CD8-positive, alpha-beta memory T cell (primary cell): ENCODE measurements at regions not wholly inside any gene's neighbourhood (a gene's known extent, or its start where the extent isn't known, plus 50 kb on each side); places are given as distances from the start of the nearest gene placed in this dataset.

Experiments used
- CTCF ChIA-PET: fragments of 350-600 bp; sonication (Branson Sonifier 250); formaldehyde crosslinking; loops from one replicate; lab custom pipeline; 2021; ENCODE audit warnings: antibody characterized with exemption; lab: Charles Lee
- POLR2A ChIA-PET: fragments of 350-600 bp; sonication (Branson Sonifier 250); formaldehyde crosslinking; loops from one replicate; lab custom pipeline; 2021; ENCODE audit warnings: antibody characterized with exemption; lab: Charles Lee
- DNase-seq, 5 donors: peaks; one replicate each; pipeline versions ENCODE4 v3.0.0 to v3.0.0-alpha.2; 2020 to 2022; ENCODE audit warnings: mixed read lengths in 1 of 5
- H3K27ac ChIP-seq: one replicate; pipeline ENCODE4 v1.7.0; 2013; ENCODE audit warnings: low read depth, mild to moderate bottlenecking, low read length, moderate library complexity
- H3K27me3 ChIP-seq: 2 replicates; pipeline ENCODE4 v1.7.0; 2013; ENCODE audit warnings: low read length, mild to moderate bottlenecking; ENCODE audit not compliant: insufficient read depth, poor library complexity, severe bottlenecking
- H3K36me3 ChIP-seq: 2 replicates; pipeline ENCODE4 v1.7.0; 2013; ENCODE audit warnings: mild to moderate bottlenecking, low read length, moderate library complexity; ENCODE audit not compliant: insufficient read depth
- H3K4me1 ChIP-seq: 2 replicates; pipeline ENCODE4 v1.7.0; 2013; ENCODE audit warnings: mild to moderate bottlenecking, low read length, moderate library complexity; ENCODE audit not compliant: insufficient read depth
- H3K4me3 ChIP-seq: 2 replicates; pipeline ENCODE4 v1.7.0; 2013; ENCODE audit warnings: mild to moderate bottlenecking, low read length
- H3K9me3 ChIP-seq: 2 replicates; pipeline ENCODE4 v1.7.0; 2013; ENCODE audit warnings: mild to moderate bottlenecking, low read length
- H3K27ac Mint-ChIP-seq, 8 donors: one replicate each; pipeline ENCODE4 v1.8.0; 2020 to 2021; ENCODE audit warnings: mixed read lengths in 8 of 8, mild to moderate bottlenecking in 6 of 8, inconsistent platforms in 3 of 8, moderate library complexity in 3 of 8
- H3K27me3 Mint-ChIP-seq, 2 donors: one replicate each; pipeline ENCODE4 v1.8.0; 2020 to 2021; ENCODE audit warnings: mixed read lengths in 2 of 2, mild to moderate bottlenecking in 1 of 2, moderate library complexity in 1 of 2
- H3K36me3 Mint-ChIP-seq, 3 donors: one replicate each; pipeline ENCODE4 v1.8.0; 2020 to 2021; ENCODE audit warnings: mixed read lengths in 3 of 3, inconsistent platforms in 1 of 3, mild to moderate bottlenecking in 1 of 3
- H3K4me1 Mint-ChIP-seq, 3 donors: one replicate each; pipeline ENCODE4 v1.8.0; 2020 to 2021; ENCODE audit warnings: mixed read lengths in 3 of 3, inconsistent platforms in 1 of 3, mild to moderate bottlenecking in 1 of 3
- H3K4me3 Mint-ChIP-seq, 7 donors: one replicate each; pipeline ENCODE4 v1.8.0; 2020 to 2021; ENCODE audit warnings: mixed read lengths in 7 of 7, mild to moderate bottlenecking in 6 of 7, moderate library complexity in 4 of 7, inconsistent platforms in 2 of 7
- H3K9me3 Mint-ChIP-seq, 5 donors: one replicate each; pipeline ENCODE4 v1.8.0; 2020 to 2022; ENCODE audit warnings: mixed read lengths in 5 of 5, mild to moderate bottlenecking in 3 of 5, moderate library complexity in 2 of 5, inconsistent platforms in 1 of 5

DNA sequence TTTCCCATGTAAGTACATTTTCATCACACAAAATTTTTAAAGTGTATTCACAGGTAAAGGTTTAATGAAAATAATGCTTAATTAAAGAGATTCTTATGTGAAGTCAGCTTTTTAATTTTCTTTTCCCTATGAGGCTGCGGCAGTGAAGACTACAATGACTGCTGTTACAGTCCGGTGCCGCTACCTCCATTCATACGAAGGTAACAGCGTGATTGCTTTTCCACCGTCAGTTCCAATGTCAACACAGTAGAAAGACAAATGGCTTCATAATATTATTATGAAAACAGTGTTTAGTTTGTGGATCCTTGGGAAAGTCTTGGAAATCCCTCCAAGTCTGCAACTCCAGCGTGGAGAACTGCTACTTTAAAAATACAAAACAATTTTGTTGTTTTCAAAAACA lies 254.9 kb upstream of the NRIP1 start:
- Mint-ChIP-seq H3K27ac (no peak overlapping the region), H3K4me3 (no peak overlapping the region), H3K36me3 (no peaks in the 10 kb centered on the region), H3K4me1 (no peaks in the 10 kb centered on the region), H3K27me3 (peaks cover 0 to 24% of the 10 kb centered on the region in 2 donors), H3K9me3 (peaks cover 0 to 8% (median 0%) of the 10 kb centered on the region in 5 donors)
- CTCF ChIA-PET, result no interaction called here
- Histone ChIP-seq H3K27me3 (no peaks in the 10 kb centered on the region), H3K36me3 (no peaks in the 10 kb centered on the region), H3K4me3 (no peak overlapping the region), H3K4me1 (no peaks in the 10 kb centered on the region), H3K27ac (no peak overlapping the region), H3K9me3 (no peaks in the 10 kb centered on the region)
- POLR2A ChIA-PET, result no interaction called here
- DNase-seq, result no peak

DNA sequence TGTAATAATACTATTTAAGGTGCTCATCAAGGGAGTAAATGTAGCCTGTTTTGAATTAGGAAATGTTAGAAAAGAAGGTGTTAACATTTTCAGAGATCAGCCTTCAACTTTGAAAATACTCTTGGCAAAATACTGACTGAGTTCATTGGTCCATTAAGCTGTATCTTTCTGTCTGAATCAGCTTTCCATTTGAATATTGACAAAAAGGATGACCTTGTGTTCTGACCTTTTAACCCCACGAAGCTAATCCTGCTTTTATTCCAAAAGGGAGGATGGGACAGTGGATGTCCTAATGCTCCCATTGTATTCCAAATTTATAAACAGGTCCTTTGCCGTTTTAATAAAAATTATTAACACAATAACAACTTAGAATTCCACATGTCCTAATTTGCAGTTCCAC lies 259.7 kb upstream of the NRIP1 start:
- Mint-ChIP-seq H3K27ac (no peak overlapping the region), H3K9me3 (peaks cover 0 to 4% (median 0%) of the 10 kb centered on the region in 5 donors), H3K4me1 (no peaks in the 10 kb centered on the region), H3K36me3 (no peaks in the 10 kb centered on the region), H3K4me3 (no peak overlapping the region), H3K27me3 (peaks cover 0 to 17% of the 10 kb centered on the region in 2 donors)
- CTCF ChIA-PET, result no interaction called here
- H3K36me3 ChIP-seq, result no peaks in the 10 kb centered on the region
- H3K9me3 ChIP-seq, result no peaks in the 10 kb centered on the region
- H3K4me1 ChIP-seq, result no peaks in the 10 kb centered on the region
- no peak overlapping the region for H3K4me3 ChIP-seq
- H3K27ac ChIP-seq, result no peak overlapping the region
- no peak for DNase-seq
- POLR2A ChIA-PET, result no interaction called here
- no peaks in the 10 kb centered on the region for H3K27me3 ChIP-seq

DNA sequence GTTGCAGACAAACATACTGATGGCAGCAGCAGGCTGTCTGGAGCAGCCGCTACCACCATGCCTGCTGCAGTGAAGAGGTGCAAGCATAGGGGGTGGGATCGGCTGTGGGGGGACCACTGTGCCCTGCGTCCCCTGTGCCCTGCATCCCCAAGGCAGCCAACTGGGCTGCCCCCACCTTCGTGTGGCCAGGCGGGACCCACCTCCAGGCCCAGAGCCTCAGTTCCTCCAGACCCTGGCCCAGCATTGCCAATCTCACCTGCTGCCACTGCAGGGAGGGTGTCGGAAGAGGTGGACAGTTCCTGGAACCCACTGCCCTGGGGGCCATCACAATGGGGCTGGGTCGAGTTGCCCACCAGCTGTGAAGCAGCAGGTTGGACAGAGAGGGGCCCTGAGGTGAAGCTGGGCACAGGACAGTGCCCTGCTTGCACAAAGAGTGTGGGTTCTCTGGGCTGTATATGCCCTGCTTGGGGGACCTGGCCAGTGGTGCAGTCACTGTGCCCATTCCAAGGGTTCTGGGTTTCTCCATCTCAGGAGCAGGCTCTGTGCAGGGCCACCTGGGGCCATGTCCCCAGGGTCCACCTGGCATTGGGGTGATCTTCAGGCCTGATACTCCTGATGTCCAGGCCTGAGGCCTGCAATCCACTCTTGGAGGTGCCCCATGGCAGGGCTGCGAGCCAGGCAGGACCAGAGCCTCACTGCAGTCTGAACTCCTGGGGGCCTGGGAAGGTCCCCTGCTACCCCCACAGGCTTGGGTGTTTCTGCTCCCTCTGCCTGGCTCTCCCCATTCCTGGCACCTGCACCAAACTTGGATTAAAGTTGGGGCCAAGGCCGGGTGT lies 261.4 kb upstream of the NRIP1 start:
- ChIA-PET POLR2A (no interaction called here), CTCF (no interaction called here)
- no peak overlapping the region for H3K4me3 Mint-ChIP-seq
- H3K4me1 Mint-ChIP-seq, result no peaks in the 10 kb centered on the region
- Histone ChIP-seq H3K4me1 (no peaks in the 10 kb centered on the region), H3K27me3 (no peaks in the 10 kb centered on the region), H3K4me3 (no peak overlapping the region), H3K36me3 (no peaks in the 10 kb centered on the region), H3K27ac (no peak overlapping the region), H3K9me3 (no peaks in the 10 kb centered on the region)
- peaks cover 0 to 4% (median 0%) of the 10 kb centered on the region in 5 donors for H3K9me3 Mint-ChIP-seq
- H3K27me3 Mint-ChIP-seq, result peaks cover 0 to 5% of the 10 kb centered on the region in 2 donors
- no peaks in the 10 kb centered on the region for H3K36me3 Mint-ChIP-seq
- DNase-seq, result no peak
- no peak overlapping the region for H3K27ac Mint-ChIP-seq

DNA sequence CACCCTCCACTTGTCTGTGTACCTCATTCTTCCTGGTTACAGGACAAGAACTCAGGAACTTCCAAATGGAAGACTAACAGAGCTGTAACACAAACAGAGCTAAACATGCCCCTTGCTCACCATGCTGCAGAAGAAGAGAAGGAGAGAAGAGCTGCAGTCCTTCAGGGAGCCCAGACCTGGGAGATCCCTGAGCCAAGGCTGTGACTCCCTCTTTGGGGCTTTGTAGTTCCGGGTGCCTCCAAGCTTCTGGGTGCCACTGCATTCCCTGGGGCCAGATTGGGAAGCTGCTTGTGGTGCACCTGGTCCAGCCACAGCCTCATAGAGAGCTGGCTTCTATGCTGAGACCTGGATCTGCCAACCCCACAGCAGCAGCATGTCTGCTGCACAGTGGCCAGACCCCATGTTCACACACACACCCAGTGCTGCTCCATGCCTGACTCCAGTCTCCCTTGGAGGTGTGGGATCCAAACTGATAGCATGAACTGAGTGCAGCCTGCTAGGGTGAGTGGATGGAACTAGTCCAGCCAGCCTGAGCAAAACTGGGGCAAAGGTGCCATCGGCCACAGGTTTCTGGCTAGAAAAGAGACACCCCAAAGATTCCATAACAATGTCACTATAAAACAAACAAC lies 263.0 kb upstream of the NRIP1 start:
- no peak for DNase-seq
- Mint-ChIP-seq H3K27ac (no peak overlapping the region), H3K27me3 (no peaks in the 10 kb centered on the region), H3K36me3 (no peaks in the 10 kb centered on the region), H3K4me3 (no peak overlapping the region), H3K9me3 (no peaks in the 10 kb centered on the region), H3K4me1 (no peaks in the 10 kb centered on the region)
- H3K36me3 ChIP-seq, result no peaks in the 10 kb centered on the region
- ChIA-PET CTCF (no interaction called here), POLR2A (no interaction called here)
- H3K27ac ChIP-seq, result no peak overlapping the region
- no peaks in the 10 kb centered on the region for H3K4me1 ChIP-seq
- no peaks in the 10 kb centered on the region for H3K27me3 ChIP-seq
- H3K4me3 ChIP-seq, result no peak overlapping the region
- H3K9me3 ChIP-seq, result no peaks in the 10 kb centered on the region

DNA sequence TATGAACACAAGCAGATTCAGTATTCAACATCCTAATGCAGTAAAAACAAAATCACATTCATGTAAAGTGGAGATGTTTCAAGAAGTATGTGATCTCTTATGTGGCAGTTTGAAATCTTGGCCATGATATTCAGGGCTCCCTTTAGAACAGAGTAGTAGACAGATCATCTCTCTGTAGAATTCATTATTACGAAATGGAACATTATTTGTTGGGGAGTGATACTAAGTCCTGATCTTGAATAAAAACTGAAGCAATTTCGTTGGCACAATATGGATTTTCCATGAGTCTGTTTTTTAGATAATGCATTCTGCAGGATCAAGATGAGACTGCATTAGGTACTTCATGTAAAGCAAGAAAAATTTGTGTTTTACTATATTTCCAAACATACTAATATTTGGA lies 264.4 kb upstream of the NRIP1 start:
- Histone ChIP-seq H3K27ac (no peak overlapping the region), H3K9me3 (no peaks in the 10 kb centered on the region), H3K4me3 (no peak overlapping the region), H3K4me1 (no peaks in the 10 kb centered on the region), H3K36me3 (no peaks in the 10 kb centered on the region), H3K27me3 (no peaks in the 10 kb centered on the region)
- POLR2A ChIA-PET, result no interaction called here
- Mint-ChIP-seq H3K27ac (no peak overlapping the region), H3K9me3 (no peaks in the 10 kb centered on the region), H3K36me3 (no peaks in the 10 kb centered on the region), H3K4me1 (no peaks in the 10 kb centered on the region), H3K27me3 (peaks cover 0 to 3% of the 10 kb centered on the region in 2 donors), H3K4me3 (no peak overlapping the region)
- no peak for DNase-seq
- CTCF ChIA-PET, result no interaction called here

DNA sequence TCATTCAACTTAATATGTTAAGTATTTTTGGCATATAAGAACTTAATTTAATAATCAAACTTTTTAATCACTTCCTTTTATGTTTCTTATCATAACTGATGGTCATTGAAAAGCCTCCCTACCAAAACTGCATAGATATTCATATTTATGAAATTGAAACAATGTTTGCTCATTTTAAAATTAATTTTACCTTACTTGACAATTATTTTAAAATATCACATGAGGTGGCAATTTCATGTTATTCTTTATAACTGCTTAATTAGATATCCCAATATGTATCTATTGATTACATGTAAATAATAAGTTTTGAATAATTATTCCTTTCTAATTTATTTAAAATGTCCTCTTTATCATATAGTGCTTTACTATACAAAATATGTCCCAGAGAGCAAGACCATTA lies 266.1 kb upstream of the NRIP1 start:
- Mint-ChIP-seq H3K4me1 (no peaks in the 10 kb centered on the region), H3K27me3 (peaks cover 0 to 3% of the 10 kb centered on the region in 2 donors), H3K27ac (no peak overlapping the region), H3K9me3 (no peaks in the 10 kb centered on the region), H3K36me3 (no peaks in the 10 kb centered on the region), H3K4me3 (no peak overlapping the region)
- H3K4me3 ChIP-seq, result no peak overlapping the region
- no peaks in the 10 kb centered on the region for H3K27me3 ChIP-seq
- H3K9me3 ChIP-seq, result no peaks in the 10 kb centered on the region
- ChIA-PET CTCF (no interaction called here), POLR2A (no interaction called here)
- H3K4me1 ChIP-seq, result no peaks in the 10 kb centered on the region
- no peak for DNase-seq
- H3K27ac ChIP-seq, result no peak overlapping the region
- H3K36me3 ChIP-seq, result no peaks in the 10 kb centered on the region

DNA sequence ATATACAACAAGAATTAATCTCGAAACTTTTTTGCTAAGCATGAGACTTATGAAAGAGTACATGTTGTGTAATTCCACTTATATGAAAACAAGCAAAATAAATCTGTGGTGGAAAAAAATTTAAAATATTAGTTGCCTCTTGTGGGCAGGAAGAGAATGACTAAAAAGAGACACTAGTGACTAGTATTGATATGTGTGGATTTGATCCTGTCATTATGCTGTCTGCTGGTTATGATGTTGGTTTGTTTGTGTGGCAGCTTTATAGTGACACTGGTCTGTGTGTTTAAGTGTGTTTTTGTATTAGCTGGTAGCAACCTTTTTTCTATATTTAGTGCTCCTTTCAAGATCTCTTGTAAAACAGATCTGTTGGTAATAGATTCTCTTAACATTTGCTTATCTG lies 267.8 kb upstream of the NRIP1 start:
- H3K4me1 ChIP-seq, result no peaks in the 10 kb centered on the region
- Mint-ChIP-seq H3K27ac (no peak overlapping the region), H3K4me1 (no peaks in the 10 kb centered on the region), H3K36me3 (no peaks in the 10 kb centered on the region), H3K9me3 (no peaks in the 10 kb centered on the region), H3K27me3 (peaks cover 3 to 7% of the 10 kb centered on the region in 2 donors), H3K4me3 (no peak overlapping the region)
- no peaks in the 10 kb centered on the region for H3K27me3 ChIP-seq
- no peaks in the 10 kb centered on the region for H3K9me3 ChIP-seq
- ChIA-PET POLR2A (no interaction called here), CTCF (no interaction called here)
- no peak overlapping the region for H3K27ac ChIP-seq
- H3K4me3 ChIP-seq, result no peak overlapping the region
- H3K36me3 ChIP-seq, result no peaks in the 10 kb centered on the region
- no peak for DNase-seq

DNA sequence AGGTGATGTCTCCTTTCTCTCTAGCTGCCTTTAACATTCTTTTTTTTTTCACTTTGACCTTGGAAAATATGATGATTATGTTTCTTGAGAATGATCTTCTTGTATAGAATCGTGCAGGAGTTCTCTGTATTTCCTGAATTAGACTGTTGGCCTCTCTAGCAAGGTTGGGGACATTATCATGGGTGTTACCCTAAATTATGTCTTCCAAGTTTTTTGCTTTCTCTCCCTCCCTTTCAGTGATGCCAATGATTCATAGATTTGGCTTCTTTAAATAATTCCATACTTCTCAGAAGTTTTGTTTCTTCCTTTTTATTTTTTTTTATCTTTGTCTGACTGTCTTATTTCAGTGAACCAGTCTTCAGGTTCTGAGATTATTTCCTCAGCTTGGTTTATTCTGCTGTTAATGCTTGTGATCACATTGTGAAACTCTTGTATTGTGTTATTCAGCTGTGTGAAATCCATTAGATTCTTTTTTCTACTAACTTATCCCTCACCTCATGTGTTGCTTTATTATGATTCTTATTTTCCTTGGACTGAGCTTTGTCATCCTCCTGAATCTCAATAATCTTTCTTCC lies 268.4 kb upstream of the NRIP1 start:
- Histone ChIP-seq H3K9me3 (no peaks in the 10 kb centered on the region), H3K27me3 (no peaks in the 10 kb centered on the region), H3K4me3 (no peak overlapping the region), H3K27ac (no peak overlapping the region), H3K36me3 (no peaks in the 10 kb centered on the region), H3K4me1 (no peaks in the 10 kb centered on the region)
- no peaks in the 10 kb centered on the region for H3K9me3 Mint-ChIP-seq
- CTCF ChIA-PET, result no interaction called here
- no peaks in the 10 kb centered on the region for H3K36me3 Mint-ChIP-seq
- no peaks in the 10 kb centered on the region for H3K4me1 Mint-ChIP-seq
- H3K27me3 Mint-ChIP-seq, result peaks cover 3 to 7% of the 10 kb centered on the region in 2 donors
- no peak overlapping the region for H3K4me3 Mint-ChIP-seq
- no peak overlapping the region for H3K27ac Mint-ChIP-seq
- POLR2A ChIA-PET, result no interaction called here
- DNase-seq, result no peak
